ENCODE measurements at regions not wholly inside any gene's neighbourhood (a gene's known extent, or its start where the extent isn't known, plus 50 kb on each side); places are given as distances from the start of the nearest gene placed in this dataset.

- TF ChIP-seq, protein P1, sequence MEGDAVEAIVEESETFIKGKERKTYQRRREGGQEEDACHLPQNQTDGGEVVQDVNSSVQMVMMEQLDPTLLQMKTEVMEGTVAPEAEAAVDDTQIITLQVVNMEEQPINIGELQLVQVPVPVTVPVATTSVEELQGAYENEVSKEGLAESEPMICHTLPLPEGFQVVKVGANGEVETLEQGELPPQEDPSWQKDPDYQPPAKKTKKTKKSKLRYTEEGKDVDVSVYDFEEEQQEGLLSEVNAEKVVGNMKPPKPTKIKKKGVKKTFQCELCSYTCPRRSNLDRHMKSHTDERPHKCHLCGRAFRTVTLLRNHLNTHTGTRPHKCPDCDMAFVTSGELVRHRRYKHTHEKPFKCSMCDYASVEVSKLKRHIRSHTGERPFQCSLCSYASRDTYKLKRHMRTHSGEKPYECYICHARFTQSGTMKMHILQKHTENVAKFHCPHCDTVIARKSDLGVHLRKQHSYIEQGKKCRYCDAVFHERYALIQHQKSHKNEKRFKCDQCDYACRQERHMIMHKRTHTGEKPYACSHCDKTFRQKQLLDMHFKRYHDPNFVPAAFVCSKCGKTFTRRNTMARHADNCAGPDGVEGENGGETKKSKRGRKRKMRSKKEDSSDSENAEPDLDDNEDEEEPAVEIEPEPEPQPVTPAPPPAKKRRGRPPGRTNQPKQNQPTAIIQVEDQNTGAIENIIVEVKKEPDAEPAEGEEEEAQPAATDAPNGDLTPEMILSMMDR (IDR thresholded peaks at IDR 0.05; ENCODE audit: low read depth, low read length, poor library complexity, severe bottlenecking) = no peak
- TF ChIP-seq EZH2phosphoT487 (IDR thresholded peaks at IDR 0.05; ENCODE audit: borderline replicate concordance, low read length) = no peak
Measured at GRCh38 chr22:46097268-46097900, 52.9 kb upstream of the PPARA start.
